Keratinocyte (primary cell): ENCODE measurements at regions not wholly inside any gene's neighbourhood (a gene's known extent, or its start where the extent isn't known, plus 50 kb on each side); places are given as distances from the start of the nearest gene placed in this dataset.

Source experiments
- DNase-seq: peaks from one replicate; pipeline ENCODE4 v3.0.0-alpha.2; 2011; ENCODE audit warnings: low read depth, missing footprints, low spot score
- FAIRE-seq: peaks from 2 replicates; lab custom pipeline; 2011; peaks lifted over from hg19 to GRCh38; lab: Jason Lieb, UNC
- H2AFZ ChIP-seq: 2 replicates; pipeline ENCODE4 v1.6.0; 2012; ENCODE audit warnings: low read length, control low read depth, inconsistent platforms; ENCODE audit not compliant: control insufficient read depth
- H3K27ac ChIP-seq: 2 replicates; pipeline ENCODE4 v1.5.1; 2011; ENCODE audit warnings: low read length; ENCODE audit not compliant: control insufficient read depth, insufficient read depth
- H3K27me3 ChIP-seq: 3 replicates; pipeline ENCODE4 v1.6.0; 2011; ENCODE audit warnings: low read length; ENCODE audit not compliant: control insufficient read depth, insufficient read depth; ENCODE audit errors: extremely low read depth
- H3K36me3 ChIP-seq, 2 experiments: 2 replicates in 1 of 2; 3 replicates in 1 of 2; pipeline ENCODE4 v1.5.1; 2011; ENCODE audit warnings: low read length in 2 of 2, mild to moderate bottlenecking in 1 of 2; ENCODE audit not compliant: control insufficient read depth in 2 of 2, insufficient read depth in 2 of 2; ENCODE audit errors: extremely low read depth in 1 of 2
- H3K4me1 ChIP-seq: 3 replicates; pipeline ENCODE4 v1.5.1; 2011; ENCODE audit warnings: low read length; ENCODE audit not compliant: control insufficient read depth, insufficient read depth; ENCODE audit errors: extremely low read depth
- H3K4me2 ChIP-seq: 3 replicates; pipeline ENCODE4 v1.6.0; 2011; ENCODE audit warnings: low read depth, low read length; ENCODE audit not compliant: control insufficient read depth, insufficient read depth; ENCODE audit errors: extremely low read depth
- H3K4me3 ChIP-seq, 3 experiments: fragments of 200-600 bp in 1 of 3; sonication (generic) in 1 of 3; 2 replicates in 2 of 3; 3 replicates in 1 of 3; pipeline ENCODE4 v1.5.1; 2011 to 2016; ENCODE audit warnings: low read length in 3 of 3, mild to moderate bottlenecking in 3 of 3, control low read depth in 2 of 3, inconsistent platforms in 1 of 3, low read depth in 1 of 3, mixed read lengths in 1 of 3, mixed run types in 1 of 3, moderate library complexity in 1 of 3; ENCODE audit not compliant: control insufficient read depth in 2 of 3, insufficient read depth in 2 of 3; ENCODE audit errors: extremely low read depth in 1 of 3
- H3K79me2 ChIP-seq: 2 replicates; pipeline ENCODE4 v1.6.0; 2012; ENCODE audit warnings: low read length; ENCODE audit not compliant: control insufficient read depth, insufficient read depth
- H3K9ac ChIP-seq: 3 replicates; pipeline ENCODE4 v1.6.0; 2011; ENCODE audit warnings: low read length; ENCODE audit not compliant: control insufficient read depth, insufficient read depth; ENCODE audit errors: extremely low read depth
- H3K9me1 ChIP-seq: 3 replicates; pipeline ENCODE4 v1.6.0; 2011; ENCODE audit warnings: low read length; ENCODE audit not compliant: control insufficient read depth, insufficient read depth; ENCODE audit errors: extremely low read depth
- H3K9me3 ChIP-seq: 2 replicates; pipeline ENCODE4 v1.5.1; 2012; ENCODE audit warnings: low read depth, low read length; ENCODE audit not compliant: control insufficient read depth
- H4K20me1 ChIP-seq: 3 replicates; pipeline ENCODE4 v1.6.0; 2011; ENCODE audit warnings: low read length; ENCODE audit not compliant: control insufficient read depth, insufficient read depth; ENCODE audit errors: extremely low read depth
- EZH2 ChIP-seq: IDR thresholded peaks from one replicate; pipeline ENCODE4 v1.6.1; 2012; ENCODE audit warnings: inconsistent platforms, mild to moderate bottlenecking, low read length, moderate library complexity
- dilution Hi-C: fragments of 300-500 bp; cut with MboI; formaldehyde crosslinking; loops from one replicate; pipeline ENCODE4 v1.7.0; 2020; ENCODE audit warnings: low sequenced_read_pairs; ENCODE audit not compliant: extremely low pct_ligation_motif_present
- TF ChIP-seq, protein P1 (sequence below), 3 experiments: IDR thresholded peaks in 1 of 3; conservative IDR thresholded peaks in 1 of 3; optimal IDR thresholded peaks in 1 of 3; 2 replicates in 2 of 3; 3 replicates in 1 of 3; pipeline versions ENCODE3 to v1.5.1; 2011; ENCODE audit warnings: low read length in 3 of 3, mild to moderate bottlenecking in 3 of 3, moderate library complexity in 2 of 3, control low read depth in 1 of 3, inconsistent platforms in 1 of 3; ENCODE audit not compliant: insufficient read depth in 2 of 3; ENCODE audit errors: extremely low read depth in 1 of 3

DNA sequence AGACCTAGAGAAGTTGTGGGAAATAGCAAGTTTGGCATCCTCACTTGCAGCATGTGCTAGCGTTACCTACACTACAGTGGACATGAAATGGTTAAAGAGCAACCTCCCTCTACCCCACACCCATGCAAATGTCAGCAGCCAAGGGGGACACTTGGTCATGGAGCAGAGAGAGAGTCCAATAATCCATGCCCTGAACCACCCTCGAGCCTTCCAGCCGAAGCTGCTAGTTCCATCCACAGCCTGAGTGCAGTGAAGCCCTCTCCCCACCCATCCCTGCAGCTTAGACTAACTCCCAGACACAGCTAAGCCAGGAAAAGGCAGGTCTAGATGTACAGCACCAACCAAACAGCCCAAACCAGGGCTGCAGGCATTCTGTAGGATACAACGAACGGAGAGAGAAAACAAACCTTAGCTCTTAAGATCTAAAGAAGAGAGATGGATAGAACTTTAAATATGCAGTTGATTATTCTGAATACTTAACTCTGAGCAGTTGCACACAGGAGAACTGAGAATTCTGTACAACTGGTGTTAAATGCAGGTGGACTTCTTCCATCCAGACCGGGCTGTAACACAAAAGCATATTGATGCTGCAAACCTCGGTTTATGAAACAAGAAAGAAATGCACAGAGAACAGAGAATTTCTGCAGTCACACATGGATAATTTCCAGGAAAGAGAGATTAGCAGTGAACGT is 93.8 kb downstream of the SALL1 start:
- H3K9me3 ChIP-seq, result no peaks in the 10 kb centered on the region
- no peak overlapping the region for H3K4me3 ChIP-seq
- no peaks in the 10 kb centered on the region for H4K20me1 ChIP-seq
- no peak overlapping the region for H3K27ac ChIP-seq
- DNase-seq (no peak), FAIRE-seq (no peak)
- H3K9me1 ChIP-seq, result no peaks in the 10 kb centered on the region
- H2AFZ ChIP-seq, result no peak overlapping the region
- H3K4me1 ChIP-seq, result no peaks in the 10 kb centered on the region
- no peak overlapping the region for H3K9ac ChIP-seq
- no peaks in the 10 kb centered on the region for H3K27me3 ChIP-seq
- H3K4me2 ChIP-seq, result no peak overlapping the region
- dilution Hi-C loops, result no loop called here
- no peaks in the 10 kb centered on the region for H3K36me3 ChIP-seq
- TF ChIP-seq, protein P1, sequence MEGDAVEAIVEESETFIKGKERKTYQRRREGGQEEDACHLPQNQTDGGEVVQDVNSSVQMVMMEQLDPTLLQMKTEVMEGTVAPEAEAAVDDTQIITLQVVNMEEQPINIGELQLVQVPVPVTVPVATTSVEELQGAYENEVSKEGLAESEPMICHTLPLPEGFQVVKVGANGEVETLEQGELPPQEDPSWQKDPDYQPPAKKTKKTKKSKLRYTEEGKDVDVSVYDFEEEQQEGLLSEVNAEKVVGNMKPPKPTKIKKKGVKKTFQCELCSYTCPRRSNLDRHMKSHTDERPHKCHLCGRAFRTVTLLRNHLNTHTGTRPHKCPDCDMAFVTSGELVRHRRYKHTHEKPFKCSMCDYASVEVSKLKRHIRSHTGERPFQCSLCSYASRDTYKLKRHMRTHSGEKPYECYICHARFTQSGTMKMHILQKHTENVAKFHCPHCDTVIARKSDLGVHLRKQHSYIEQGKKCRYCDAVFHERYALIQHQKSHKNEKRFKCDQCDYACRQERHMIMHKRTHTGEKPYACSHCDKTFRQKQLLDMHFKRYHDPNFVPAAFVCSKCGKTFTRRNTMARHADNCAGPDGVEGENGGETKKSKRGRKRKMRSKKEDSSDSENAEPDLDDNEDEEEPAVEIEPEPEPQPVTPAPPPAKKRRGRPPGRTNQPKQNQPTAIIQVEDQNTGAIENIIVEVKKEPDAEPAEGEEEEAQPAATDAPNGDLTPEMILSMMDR (optimal IDR thresholded peaks at IDR 0.05 in 1 of 3, IDR thresholded peaks at IDR 0.05 in 1 of 3, conservative IDR thresholded peaks at IDR 0.05 in 1 of 3; ENCODE audit: extremely low read depth in 1 of 3, insufficient read depth in 2 of 3, low read length in 3 of 3), result no peak
- TF ChIP-seq EZH2, result no peak
- H3K79me2 ChIP-seq, result no peaks in the 10 kb centered on the region

- no peak overlapping the region for H3K4me3 ChIP-seq
- H3K27ac ChIP-seq, result no peak overlapping the region
- DNase-seq, result no peak
- H4K20me1 ChIP-seq, result no peaks in the 10 kb centered on the region
- H3K9me1 ChIP-seq, result no peaks in the 10 kb centered on the region
- no peaks in the 10 kb centered on the region for H3K79me2 ChIP-seq
- H3K4me2 ChIP-seq, result no peak overlapping the region
- no peak overlapping the region for H3K9ac ChIP-seq
- H3K36me3 ChIP-seq, result no peaks in the 10 kb centered on the region
- H3K4me1 ChIP-seq, result no peaks in the 10 kb centered on the region
- no peaks in the 10 kb centered on the region for H3K9me3 ChIP-seq
- TF ChIP-seq, protein P1 (optimal IDR thresholded peaks at IDR 0.05 in 1 of 3, IDR thresholded peaks at IDR 0.05 in 1 of 3, conservative IDR thresholded peaks at IDR 0.05 in 1 of 3; ENCODE audit: extremely low read depth in 1 of 3, insufficient read depth in 2 of 3, low read length in 3 of 3), result no peak
- no peak for TF ChIP-seq EZH2
- no peak overlapping the region for H2AFZ ChIP-seq
- H3K27me3 ChIP-seq, result no peaks in the 10 kb centered on the region
- dilution Hi-C loops, result no loop called here
- FAIRE-seq, result no peak
Measured at GRCh38 chr16:51056331-51056730, 94.7 kb downstream of the SALL1 start.
